Dedifferentiated amniotic fluid mesenchymal stem cell (primary cell): ENCODE measurements at regions not wholly inside any gene's neighbourhood (a gene's known extent, or its start where the extent isn't known, plus 50 kb on each side); places are given as distances from the start of the nearest gene placed in this dataset.
"Not testable (repeated sequence)": the region's sequence is repeated elsewhere in the genome, so short reads cannot be mapped to it uniquely, and the experiment has no call there.

Experiments used
- DNase-seq: peaks from one replicate; pipeline ENCODE4 v3.0.0-alpha.2; 2016; ENCODE audit errors: extremely low spot score

- DNase-seq, result no peak
Observed at GRCh38 chr7:98728555-98728954, 111.5 kb downstream of the NPTX2 start.

DNA sequence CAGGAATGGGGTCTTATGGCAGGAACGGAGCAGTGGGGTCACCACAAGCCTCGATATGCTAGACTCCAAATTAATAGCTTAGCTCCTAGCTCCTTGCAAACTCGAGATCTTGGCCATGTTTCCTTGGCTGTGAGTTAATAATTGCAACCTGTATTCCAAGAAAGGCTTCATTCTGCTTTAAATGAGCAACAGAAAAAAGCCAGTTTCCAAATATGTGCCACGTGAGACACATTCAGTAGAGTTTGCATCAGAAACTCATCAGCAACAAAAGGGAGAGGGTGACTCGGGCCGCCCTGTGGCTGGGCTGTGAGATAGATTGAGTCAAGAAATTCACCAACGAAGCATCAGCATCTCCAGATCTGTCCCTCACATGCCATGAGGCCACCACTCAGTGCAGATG is 112.0 kb downstream of the NPTX2 start:
- DNase-seq, result no peak

GRCh38 chr7:98730326-98730725 is 113.2 kb downstream of the NPTX2 start:
- no peak for DNase-seq

DNA sequence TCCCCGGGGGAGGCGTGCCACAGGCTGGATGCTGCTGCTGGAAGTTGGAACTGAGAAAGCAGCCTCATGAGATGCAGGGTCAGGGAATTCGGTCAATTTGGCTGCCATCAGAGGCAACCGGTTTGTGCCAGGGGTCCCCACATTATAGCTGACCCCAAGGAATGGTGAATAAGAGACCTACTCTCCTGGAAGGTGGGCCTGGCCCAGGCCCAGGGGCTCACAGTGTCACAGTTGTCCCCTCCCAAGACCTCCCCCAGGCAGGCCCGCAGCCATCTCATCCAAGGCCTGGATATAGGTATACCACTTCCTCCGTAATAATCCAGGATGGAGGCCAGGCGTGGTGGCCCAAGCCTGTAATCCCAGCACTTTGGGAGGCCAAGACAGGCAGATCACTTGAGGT is 114.6 kb downstream of the NPTX2 start:
- no peak for DNase-seq

- no peak for DNase-seq
Observed at GRCh38 chr7:98733036-98733435, 116.0 kb downstream of the NPTX2 start.

GRCh38 chr7:98735801-98736200 is 118.7 kb downstream of the NPTX2 start:
- no peak for DNase-seq

- not testable (repeated sequence) for DNase-seq
Observed at GRCh38 chr7:98736461-98736860, 119.4 kb downstream of the NPTX2 start.

DNA sequence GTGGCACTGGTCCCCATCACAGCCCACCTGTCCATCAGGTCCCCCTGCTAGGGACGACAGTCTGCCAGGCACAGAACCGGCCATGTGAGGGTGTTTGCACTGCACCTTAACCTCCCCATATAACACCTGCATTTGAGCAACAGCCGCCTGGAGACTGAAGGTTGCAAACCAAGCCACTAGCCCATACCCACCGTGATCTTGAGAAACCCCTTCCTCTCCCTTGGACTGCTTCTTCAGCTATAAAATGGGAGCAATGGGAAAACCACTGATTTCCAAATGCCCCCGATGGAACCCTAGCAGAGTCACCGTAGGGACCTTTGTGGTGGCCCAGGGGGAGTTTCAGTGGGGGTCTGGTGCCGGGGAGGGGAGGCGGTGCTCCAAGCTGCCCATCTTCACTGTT is 120.1 kb downstream of the NPTX2 start:
- no peak for DNase-seq

- no peak for DNase-seq
Observed at GRCh38 chr7:98740643-98741042, 123.6 kb downstream of the NPTX2 start.

- no peak for DNase-seq
Observed at GRCh38 chr7:98745722-98746318, 124.0 kb downstream of the TMEM130 start.

GRCh38 chr7:98748090-98748489 is 121.7 kb downstream of the TMEM130 start:
- no peak for DNase-seq

DNA sequence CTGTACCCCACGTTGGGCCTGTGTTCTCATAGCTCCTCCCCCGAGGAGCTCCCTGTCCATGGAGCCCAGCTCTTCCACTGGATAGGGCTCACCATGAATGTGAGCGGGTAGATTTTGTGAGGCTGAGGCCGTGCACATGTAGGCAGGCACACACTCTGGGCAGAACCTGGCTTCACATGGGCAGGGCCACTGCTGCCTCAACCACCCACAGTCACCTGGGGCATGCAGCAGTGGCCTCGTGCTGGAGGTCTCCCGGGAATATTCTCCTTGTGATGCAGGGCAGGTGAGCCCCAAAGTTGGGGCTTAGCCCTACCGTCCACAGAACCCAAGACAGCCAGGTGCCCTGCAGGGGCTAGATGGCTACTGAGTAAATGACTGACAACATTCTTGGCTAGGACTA is 116.6 kb downstream of the TMEM130 start:
- no peak for DNase-seq

- DNase-seq, result no peak
Observed at GRCh38 chr7:98753989-98754479, 115.8 kb downstream of the TMEM130 start.

DNA sequence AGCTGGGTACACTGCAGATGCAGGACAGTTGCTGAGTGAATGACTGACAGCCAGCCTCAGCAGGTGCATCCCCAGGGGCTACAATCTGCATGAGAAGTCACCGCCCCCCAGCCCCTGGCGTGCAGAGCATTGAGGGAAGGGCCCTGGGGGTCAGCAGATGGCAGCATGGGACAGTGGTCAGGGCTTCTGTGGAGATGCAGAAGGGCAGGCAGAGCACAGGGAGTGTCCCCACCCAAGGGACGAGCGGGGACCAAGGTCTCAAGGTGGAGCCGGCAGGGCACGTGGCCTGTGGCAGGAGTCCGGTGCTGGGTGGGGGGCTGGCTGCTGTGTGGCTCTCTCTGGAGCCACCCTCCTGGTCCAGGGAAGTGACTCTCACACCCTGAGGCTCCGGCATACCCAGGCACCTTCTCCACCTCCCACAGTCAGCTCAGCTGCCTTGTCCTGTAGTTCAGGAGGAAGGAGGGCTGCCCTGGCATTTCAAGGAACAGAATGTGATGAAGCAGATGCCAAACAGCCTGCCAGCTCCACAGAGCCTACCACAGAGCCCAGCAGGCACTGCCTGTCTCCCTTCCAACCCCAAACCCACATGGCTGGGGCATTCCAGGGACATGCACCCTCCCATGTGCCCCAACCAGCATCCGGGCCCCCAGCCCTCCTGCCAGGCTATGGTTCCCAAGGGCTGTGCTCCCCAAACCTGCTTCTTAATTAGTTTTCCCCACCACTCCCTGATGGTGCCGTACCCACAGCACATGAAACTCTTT is 114.5 kb downstream of the TMEM130 start:
- DNase-seq, result no peak

DNA sequence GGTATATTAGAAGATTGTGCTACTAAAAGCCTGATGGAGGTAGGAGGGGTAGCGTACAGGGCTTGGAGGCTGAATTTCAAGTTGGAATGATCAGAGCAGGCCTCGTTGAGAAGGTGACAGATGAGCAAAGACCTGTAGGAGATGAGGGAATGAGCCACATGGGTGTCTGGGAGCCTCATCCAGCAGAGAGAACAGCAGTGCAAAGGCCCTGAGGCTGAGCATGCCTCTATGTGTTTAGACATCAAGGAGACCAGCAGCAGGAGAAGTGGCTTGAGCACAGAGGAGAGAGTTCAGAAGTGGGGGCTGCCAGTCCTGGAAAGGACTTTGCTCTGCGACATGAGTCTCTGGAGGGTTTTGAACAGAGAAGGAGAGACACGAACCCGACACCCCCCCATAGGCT is 111.7 kb downstream of the TMEM130 start:
- DNase-seq, result no peak

GRCh38 chr7:98760201-98760651 is 109.6 kb downstream of the TMEM130 start:
- DNase-seq, result no peak

DNA sequence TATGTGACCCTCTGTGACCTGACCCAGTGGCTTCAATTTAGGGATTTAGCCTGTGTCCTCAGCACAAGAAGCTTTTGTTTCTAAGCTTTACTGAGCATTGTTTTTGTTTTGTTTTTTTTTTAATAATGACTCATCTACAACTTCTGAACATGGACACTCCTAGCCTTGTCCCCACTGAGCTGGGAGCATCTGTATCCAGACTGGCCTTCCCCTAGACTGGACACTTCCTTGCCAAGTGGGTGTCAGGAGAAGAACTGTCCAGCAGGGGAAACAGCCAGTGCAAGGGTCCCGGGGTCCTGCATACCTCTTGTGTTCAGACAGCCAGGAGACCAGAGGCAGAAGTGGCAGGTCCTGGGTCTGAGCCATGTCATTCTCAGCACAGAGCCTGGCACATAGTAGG is 108.6 kb downstream of the TMEM130 start:
- DNase-seq, result no peak

- no peak for DNase-seq
Observed at GRCh38 chr7:98762620-98763019, 107.2 kb downstream of the TMEM130 start.

DNA sequence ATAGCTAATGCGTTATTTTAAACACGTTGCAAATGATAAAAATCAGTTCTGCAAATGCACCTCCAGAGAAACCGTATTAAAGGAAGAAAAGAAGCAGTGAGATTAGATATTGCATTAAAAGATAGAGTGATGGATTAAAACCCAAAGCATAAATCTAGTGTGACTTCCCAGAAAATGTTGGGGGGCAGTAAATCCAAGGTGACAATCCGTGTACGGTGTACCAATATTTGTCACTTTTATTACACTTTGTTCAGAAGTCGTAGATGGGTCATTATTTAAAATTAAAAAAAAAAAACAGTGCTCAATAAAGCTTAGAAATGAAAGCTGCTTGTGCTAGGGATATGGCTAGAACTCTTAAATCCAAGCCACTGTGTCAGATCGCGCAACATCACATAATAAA is 106.4 kb downstream of the TMEM130 start:
- DNase-seq, result no peak

DNA sequence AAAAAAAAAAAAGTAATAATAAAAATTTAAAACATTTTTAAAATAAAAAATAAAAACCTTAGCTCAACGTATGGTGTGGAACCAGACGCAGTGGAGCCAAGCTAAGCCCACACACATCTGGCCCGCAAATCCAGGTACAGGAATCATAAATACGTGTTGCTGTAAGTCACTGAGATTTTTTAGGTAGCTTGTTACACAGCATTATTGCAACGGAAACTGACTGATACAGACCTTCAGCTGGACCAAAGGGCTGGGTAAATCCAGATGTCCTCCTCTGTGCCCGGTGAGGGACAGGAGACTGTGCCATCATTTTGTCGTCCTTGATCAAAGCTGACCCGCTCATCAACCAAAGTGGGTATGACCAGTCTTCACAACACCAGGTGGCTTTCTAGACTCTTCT is 104.9 kb downstream of the TMEM130 start:
- DNase-seq, result no peak

- not testable (repeated sequence) for DNase-seq
Observed at GRCh38 chr7:98770085-98770484, 99.7 kb downstream of the TMEM130 start.

DNA sequence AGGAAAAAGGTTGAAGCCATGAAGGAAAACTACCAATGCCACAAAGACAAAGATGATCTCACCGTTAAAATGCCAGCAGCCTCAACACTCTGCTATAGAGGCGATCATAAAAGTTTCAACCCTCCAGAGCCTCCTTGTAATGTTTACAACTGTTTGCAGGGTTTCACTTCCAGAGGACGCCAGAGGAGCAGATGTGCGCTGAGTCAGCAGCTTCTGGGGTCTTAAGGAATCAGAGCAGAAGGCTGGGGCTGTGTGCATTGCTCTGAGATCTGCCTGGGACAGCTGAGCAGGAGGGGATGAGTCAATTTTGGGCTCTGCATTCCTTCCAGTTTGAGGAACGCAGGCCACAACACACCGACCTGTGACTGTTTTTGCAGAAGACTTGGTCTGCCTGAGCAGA is 98.3 kb downstream of the TMEM130 start:
- DNase-seq, result peak; percentile 30

DNA sequence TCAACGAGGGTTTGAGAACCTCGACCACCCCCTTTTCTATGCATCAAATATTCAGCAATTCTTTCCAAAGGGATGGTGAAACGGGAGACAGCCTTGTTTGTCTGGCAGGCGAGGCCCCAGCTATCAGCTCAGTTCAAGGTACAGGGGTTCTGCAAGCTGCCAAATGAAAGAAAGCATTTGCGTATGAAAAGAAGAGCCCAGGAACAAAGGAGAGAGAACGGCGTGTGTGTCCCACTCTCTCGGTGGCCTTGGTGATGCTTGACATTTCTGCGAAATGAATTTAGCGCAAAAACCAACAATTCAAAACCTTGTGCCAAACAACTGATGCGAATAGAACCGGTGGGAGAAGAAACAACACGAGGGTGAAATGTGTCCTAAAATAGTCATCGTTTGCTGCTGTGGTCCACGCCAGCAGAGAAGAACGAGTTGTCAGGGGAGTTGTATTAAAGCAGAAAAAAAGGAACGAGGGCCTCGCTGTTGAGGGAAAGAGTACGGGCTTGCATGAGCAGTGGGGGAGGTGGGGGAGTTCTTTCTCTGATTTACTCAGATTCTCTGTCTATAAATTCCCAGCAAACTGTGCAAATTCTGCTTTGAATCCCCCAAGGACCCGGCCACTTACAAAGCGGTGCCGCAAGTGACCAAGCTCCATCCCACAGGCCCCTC is 97.7 kb downstream of the TMEM130 start:
- no peak for DNase-seq
